ENCODE measurements at regions not wholly inside any gene's neighbourhood (a gene's known extent, or its start where the extent isn't known, plus 50 kb on each side); places are given as distances from the start of the nearest gene placed in this dataset.
"Not testable (repeated sequence)": the region's sequence is repeated elsewhere in the genome, so short reads cannot be mapped to it uniquely, and the experiment has no call there.

GRCh38 chr4:164318350-164318749 is 435.6 kb upstream of the SMIM31 start:
- DNase-seq: no peak

- DNase-seq: no peak
These were observed 434.2 kb upstream of the SMIM31 start for GRCh38 chr4:164319688-164320087.

- no peak for DNase-seq
These were observed 433.1 kb upstream of the SMIM31 start for GRCh38 chr4:164320847-164321246.

- no peak for DNase-seq
These were observed 427.9 kb upstream of the SMIM31 start for GRCh38 chr4:164326056-164326455.

- no peak for DNase-seq
These were observed 416.5 kb upstream of the SMIM31 start for GRCh38 chr4:164337219-164337944.

- DNase-seq: no peak
These were observed 410.4 kb upstream of the SMIM31 start for GRCh38 chr4:164343472-164343976.

- DNase-seq: no peak
These were observed 408.2 kb upstream of the SMIM31 start for GRCh38 chr4:164345756-164346155.

- no peak for DNase-seq
These were observed 403.9 kb upstream of the SMIM31 start for GRCh38 chr4:164350061-164350460.

- not testable (repeated sequence) for DNase-seq
These were observed 403.2 kb upstream of the SMIM31 start for GRCh38 chr4:164350716-164351115.

- DNase-seq: no peak
These were observed 396.0 kb upstream of the SMIM31 start for GRCh38 chr4:164357957-164358356.

- no peak for DNase-seq
These were observed 395.5 kb upstream of the SMIM31 start for GRCh38 chr4:164358400-164358799.

- no peak for DNase-seq
These were observed 394.1 kb upstream of the SMIM31 start for GRCh38 chr4:164359881-164360280.

- DNase-seq: no peak
These were observed 385.0 kb upstream of the SMIM31 start for GRCh38 chr4:164368894-164369293.

- no peak for DNase-seq
These were observed 380.9 kb upstream of the SMIM31 start for GRCh38 chr4:164373021-164373420.

- no peak for DNase-seq
These were observed 376.7 kb upstream of the SMIM31 start for GRCh38 chr4:164377277-164377676.

- no peak for DNase-seq
These were observed 375.6 kb upstream of the SMIM31 start for GRCh38 chr4:164378361-164378760.

- DNase-seq: no peak
These were observed 374.2 kb upstream of the SMIM31 start for GRCh38 chr4:164379694-164380093.

GRCh38 chr4:164381859-164382258 is 372.1 kb upstream of the SMIM31 start:
- DNase-seq: no peak

- DNase-seq: no peak
These were observed 370.9 kb upstream of the SMIM31 start for GRCh38 chr4:164383058-164383357.

- DNase-seq: peak; percentile 89
These were observed 370.3 kb upstream of the SMIM31 start for GRCh38 chr4:164383358-164384220.

- no peak for DNase-seq
These were observed 369.5 kb upstream of the SMIM31 start for GRCh38 chr4:164384416-164384815.

- no peak for DNase-seq
These were observed 357.5 kb upstream of the SMIM31 start for GRCh38 chr4:164396439-164396838.

- DNase-seq: no peak
These were observed 351.4 kb upstream of the SMIM31 start for GRCh38 chr4:164402554-164402953.
